ENCODE measurements at regions not wholly inside any gene's neighbourhood (a gene's known extent, or its start where the extent isn't known, plus 50 kb on each side); places are given as distances from the start of the nearest gene placed in this dataset.

DNA sequence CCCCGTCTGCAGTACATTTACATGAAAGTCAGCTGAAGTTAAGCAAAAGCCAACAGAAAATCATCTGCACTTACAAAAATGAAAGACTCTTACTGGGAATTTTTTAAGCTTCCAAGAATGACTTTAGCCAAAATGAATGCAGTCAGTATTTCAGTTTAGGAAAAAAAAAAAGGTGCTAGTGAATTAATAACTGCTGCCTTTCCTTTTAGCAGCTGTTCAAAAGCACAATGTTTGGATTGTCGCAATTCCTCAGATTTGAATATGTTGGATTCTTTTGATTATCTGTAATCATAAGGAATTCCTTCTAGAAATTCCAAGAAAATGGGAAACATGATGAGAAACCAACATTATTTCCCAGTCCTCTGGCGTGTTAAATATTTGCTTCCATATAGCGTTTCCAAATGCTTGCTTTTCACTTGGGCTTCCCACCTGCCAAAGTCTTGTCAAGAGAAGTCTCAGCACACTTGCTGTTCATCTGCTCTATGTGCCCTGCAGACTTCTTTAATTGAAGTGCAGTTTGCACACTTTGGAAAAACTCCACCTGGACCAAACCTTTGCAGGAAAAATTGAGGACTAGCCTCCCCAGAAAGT lies 653.0 kb upstream of the SLC39A10 start:
- H3K14ac ChIP-seq (ENCODE audit: low read length): no peak overlapping the region
- no peak overlapping the region for H2BK5ac ChIP-seq (ENCODE audit: low read depth, low read length, poor library complexity)
- no peak overlapping the region for H4K91ac ChIP-seq (ENCODE audit: low read depth, low read length)
- no peaks in the 10 kb centered on the region for H3K27me3 ChIP-seq (ENCODE audit: insufficient read depth, low read length)
- H3K18ac ChIP-seq (ENCODE audit: low read length): no peak overlapping the region
- no peak overlapping the region for H4K8ac ChIP-seq (ENCODE audit: low read depth, low read length)
- H2BK12ac ChIP-seq (ENCODE audit: low read length): no peak overlapping the region
- no peaks in the 10 kb centered on the region for H3K36me3 ChIP-seq (ENCODE audit: control insufficient read depth in 1 of 2, insufficient read depth in 2 of 2, low read length in 2 of 2)
- H3K4ac ChIP-seq (ENCODE audit: low read depth, low read length): no peak overlapping the region
- no peak overlapping the region for H2BK120ac ChIP-seq (ENCODE audit: insufficient read depth, low read length, poor library complexity)
- no peaks in the 10 kb centered on the region for H3K9me3 ChIP-seq (ENCODE audit: insufficient read depth, low read depth, low read length)
- no peak overlapping the region for H3K23ac ChIP-seq (ENCODE audit: low read length)
- no peaks in the 10 kb centered on the region for H3K79me2 ChIP-seq (ENCODE audit: control insufficient read depth, insufficient read depth, low read length, poor library complexity)
- no peak overlapping the region for H3K9ac ChIP-seq (ENCODE audit: low read length)
- no peak overlapping the region for H4K12ac ChIP-seq (ENCODE audit: low read depth, low read length)
- H3K4me1 ChIP-seq (ENCODE audit: control insufficient read depth in 1 of 2, insufficient read depth in 2 of 2, low read length in 2 of 2): no peaks in the 10 kb centered on the region
- H2AK5ac ChIP-seq (ENCODE audit: low read length): no peak overlapping the region
- no peaks in the 10 kb centered on the region for H3K79me1 ChIP-seq (ENCODE audit: low read length)
- peak in 1 of 2 donors; percentile 60 for DNase-seq
- no CpG with 5 or more reads among the region's 4 CpGs for WGBS (ENCODE audit: extremely low coverage, insufficient coverage, insufficient read length)
- H3K4me3 ChIP-seq (ENCODE audit: low read depth, low read length): no peak overlapping the region
- H3K27ac ChIP-seq (ENCODE audit: low read depth, low read length): no peak overlapping the region
- no peak overlapping the region for H3K4me2 ChIP-seq (ENCODE audit: low read length)
- no peak overlapping the region for H2AFZ ChIP-seq (ENCODE audit: insufficient read depth, low read length, poor library complexity)

- Histone ChIP-seq H3K79me1 (ENCODE audit: low read length) (no peaks in the 10 kb centered on the region), H3K23ac (ENCODE audit: low read length) (no peak overlapping the region), H2BK5ac (ENCODE audit: low read depth, low read length, poor library complexity) (no peak overlapping the region), H2BK120ac (ENCODE audit: insufficient read depth, low read length, poor library complexity) (no peak overlapping the region), H2AK5ac (ENCODE audit: low read length) (no peak overlapping the region), H3K4me3 (ENCODE audit: low read depth, low read length) (no peak overlapping the region), H3K14ac (ENCODE audit: low read length) (no peak overlapping the region), H4K91ac (ENCODE audit: low read depth, low read length) (no peak overlapping the region), H3K4me1 (ENCODE audit: control insufficient read depth in 1 of 2, insufficient read depth in 2 of 2, low read length in 2 of 2) (no peaks in the 10 kb centered on the region), H3K4me2 (ENCODE audit: low read length) (no peak overlapping the region), H4K12ac (ENCODE audit: low read depth, low read length) (no peak overlapping the region), H3K18ac (ENCODE audit: low read length) (no peak overlapping the region), H2AFZ (ENCODE audit: insufficient read depth, low read length, poor library complexity) (no peak overlapping the region), H3K36me3 (ENCODE audit: control insufficient read depth in 1 of 2, insufficient read depth in 2 of 2, low read length in 2 of 2) (no peaks in the 10 kb centered on the region), H3K27ac (ENCODE audit: low read depth, low read length) (no peak overlapping the region), H3K4ac (ENCODE audit: low read depth, low read length) (no peak overlapping the region), H4K8ac (ENCODE audit: low read depth, low read length) (no peak overlapping the region), H3K27me3 (ENCODE audit: insufficient read depth, low read length) (no peaks in the 10 kb centered on the region), H3K9me3 (ENCODE audit: insufficient read depth, low read depth, low read length) (no peaks in the 10 kb centered on the region), H3K9ac (ENCODE audit: low read length) (no peak overlapping the region), H2BK12ac (ENCODE audit: low read length) (no peak overlapping the region), H3K79me2 (ENCODE audit: control insufficient read depth, insufficient read depth, low read length, poor library complexity) (no peaks in the 10 kb centered on the region)
- no CpG with 5 or more reads among the region's 3 CpGs for WGBS (ENCODE audit: extremely low coverage, insufficient coverage, insufficient read length)
- DNase-seq: no peak
These were observed 655.1 kb upstream of the SLC39A10 start for GRCh38 chr2:195001924-195002323.

- Histone ChIP-seq H3K79me1 (ENCODE audit: low read length) (no peaks in the 10 kb centered on the region), H2BK12ac (ENCODE audit: low read length) (no peak overlapping the region), H2AK5ac (ENCODE audit: low read length) (no peak overlapping the region), H2BK120ac (ENCODE audit: insufficient read depth, low read length, poor library complexity) (no peak overlapping the region), H3K27ac (ENCODE audit: low read depth, low read length) (no peak overlapping the region), H3K79me2 (ENCODE audit: control insufficient read depth, insufficient read depth, low read length, poor library complexity) (no peaks in the 10 kb centered on the region), H3K14ac (ENCODE audit: low read length) (no peak overlapping the region), H4K8ac (ENCODE audit: low read depth, low read length) (no peak overlapping the region), H3K18ac (ENCODE audit: low read length) (no peak overlapping the region), H4K91ac (ENCODE audit: low read depth, low read length) (no peak overlapping the region), H3K23ac (ENCODE audit: low read length) (no peak overlapping the region), H3K4me2 (ENCODE audit: low read length) (no peak overlapping the region), H3K27me3 (ENCODE audit: insufficient read depth, low read length) (no peaks in the 10 kb centered on the region), H3K36me3 (ENCODE audit: control insufficient read depth in 1 of 2, insufficient read depth in 2 of 2, low read length in 2 of 2) (no peaks in the 10 kb centered on the region), H3K9me3 (ENCODE audit: insufficient read depth, low read depth, low read length) (no peaks in the 10 kb centered on the region), H2AFZ (ENCODE audit: insufficient read depth, low read length, poor library complexity) (no peak overlapping the region), H3K9ac (ENCODE audit: low read length) (no peak overlapping the region), H4K12ac (ENCODE audit: low read depth, low read length) (no peak overlapping the region), H3K4me3 (ENCODE audit: low read depth, low read length) (no peak overlapping the region), H3K4me1 (ENCODE audit: control insufficient read depth in 1 of 2, insufficient read depth in 2 of 2, low read length in 2 of 2) (no peaks in the 10 kb centered on the region), H3K4ac (ENCODE audit: low read depth, low read length) (no peak overlapping the region), H2BK5ac (ENCODE audit: low read depth, low read length, poor library complexity) (no peak overlapping the region)
- no CpG with 5 or more reads among the region's 4 CpGs for WGBS (ENCODE audit: extremely low coverage, insufficient coverage, insufficient read length)
- DNase-seq: no peak
These were observed 657.3 kb upstream of the SLC39A10 start for GRCh38 chr2:194999771-195000170.

DNA sequence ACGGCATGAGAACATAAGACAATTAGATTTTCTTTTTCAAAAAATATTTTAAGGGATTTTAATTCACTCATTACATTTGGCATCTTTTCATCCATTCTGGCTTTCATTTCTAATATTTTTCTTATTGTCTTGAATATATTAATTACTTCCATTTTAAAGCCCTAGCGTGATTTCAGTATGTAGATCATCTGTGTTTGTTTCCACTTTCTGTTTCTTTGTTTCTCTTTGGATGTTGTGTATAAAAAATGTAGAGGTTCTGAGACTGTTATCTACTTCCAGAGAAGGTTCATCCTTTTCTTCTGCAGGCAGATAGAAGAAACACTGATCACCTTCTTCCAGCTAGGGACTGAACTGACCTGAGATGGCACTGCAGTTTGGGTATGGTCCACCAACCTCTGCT lies 664.4 kb upstream of the SLC39A10 start:
- Histone ChIP-seq H2BK5ac (ENCODE audit: low read depth, low read length, poor library complexity) (no peak overlapping the region), H3K4ac (ENCODE audit: low read depth, low read length) (no peak overlapping the region), H2BK12ac (ENCODE audit: low read length) (no peak overlapping the region), H3K18ac (ENCODE audit: low read length) (no peak overlapping the region), H4K8ac (ENCODE audit: low read depth, low read length) (no peak overlapping the region), H3K27me3 (ENCODE audit: insufficient read depth, low read length) (no peaks in the 10 kb centered on the region), H3K9ac (ENCODE audit: low read length) (no peak overlapping the region), H4K91ac (ENCODE audit: low read depth, low read length) (no peak overlapping the region), H2AFZ (ENCODE audit: insufficient read depth, low read length, poor library complexity) (no peak overlapping the region), H3K23ac (ENCODE audit: low read length) (no peak overlapping the region), H3K27ac (ENCODE audit: low read depth, low read length) (no peak overlapping the region), H3K4me1 (ENCODE audit: control insufficient read depth in 1 of 2, insufficient read depth in 2 of 2, low read length in 2 of 2) (no peaks in the 10 kb centered on the region), H3K4me3 (ENCODE audit: low read depth, low read length) (no peak overlapping the region), H2BK120ac (ENCODE audit: insufficient read depth, low read length, poor library complexity) (no peak overlapping the region), H3K9me3 (ENCODE audit: insufficient read depth, low read depth, low read length) (no peaks in the 10 kb centered on the region), H2AK5ac (ENCODE audit: low read length) (no peak overlapping the region), H3K36me3 (ENCODE audit: control insufficient read depth in 1 of 2, insufficient read depth in 2 of 2, low read length in 2 of 2) (no peaks in the 10 kb centered on the region), H3K79me2 (ENCODE audit: control insufficient read depth, insufficient read depth, low read length, poor library complexity) (no peaks in the 10 kb centered on the region), H3K79me1 (ENCODE audit: low read length) (no peaks in the 10 kb centered on the region), H3K4me2 (ENCODE audit: low read length) (no peak overlapping the region), H3K14ac (ENCODE audit: low read length) (no peak overlapping the region), H4K12ac (ENCODE audit: low read depth, low read length) (no peak overlapping the region)
- no CpG with 5 or more reads among the region's 2 CpGs for WGBS (ENCODE audit: extremely low coverage, insufficient coverage, insufficient read length)
- DNase-seq: no peak

Measured in trophoblast cell (in vitro differentiated cells and primary cell).